GM12878 (cell line): ENCODE measurements at regions not wholly inside any gene's neighbourhood (a gene's known extent, or its start where the extent isn't known, plus 50 kb on each side); places are given as distances from the start of the nearest gene placed in this dataset.
A peak's percentile ranks its signal among the peaks of the same experiment; 100 is the strongest.

Source experiments
- ATAC-seq: fragments of 200-7000 bp; cut with Tn5 transposase; 3 replicates; pipeline ENCODE4 v1.9.1; 2020; ENCODE audit warnings: mild to moderate bottlenecking, moderate library complexity
- BruUV-seq: library from RNA; stranded (reverse); fragments of 400-500 nt; replicated peaks from 2 replicates; lab custom pipeline; 2021; lab: Mats Ljungman, UMichigan
- CTCF ChIA-PET: fragments of 300-600 bp; sonication (Branson Sonifier 250); formaldehyde crosslinking; extraction: SDS; loops from one replicate; lab custom pipeline; 2021; ENCODE audit warnings: inconsistent platforms; lab: Yijun Ruan, JAX
- POLR2A ChIA-PET: fragments of 350-600 bp; formaldehyde crosslinking; extraction: SDS; loops from one replicate; lab custom pipeline; 2021; ENCODE audit warnings: inconsistent platforms; lab: Charles Lee
- RAD21 ChIA-PET: fragments of 300-600 bp; sonication (Branson Sonifier 250); formaldehyde crosslinking; loops from one replicate; lab custom pipeline; 2023; ENCODE audit warnings: antibody characterized with exemption; ENCODE audit not compliant: unreplicated experiment; lab: Charles Lee
- SMC1A ChIA-PET: fragments of 300-600 bp; sonication (Branson Sonifier 250); formaldehyde crosslinking; loops from one replicate; lab custom pipeline; 2023; ENCODE audit not compliant: unreplicated experiment, uncharacterized antibody; lab: Charles Lee
- DNase-seq: peaks from one replicate; pipeline ENCODE4 v3.0.0-alpha.2; 2011; ENCODE audit warnings: low read depth, low spot score
- FAIRE-seq: peaks from 3 replicates; lab custom pipeline; 2011; peaks lifted over from hg19 to GRCh38; lab: Jason Lieb, UNC
- H2AFZ ChIP-seq: 2 replicates; pipeline ENCODE4 v1.6.0; 2011; ENCODE audit warnings: low read depth, low read length, control low read depth; ENCODE audit not compliant: control insufficient read depth
- H3K27ac ChIP-seq: 2 replicates; pipeline ENCODE4 v1.5.1; 2011; ENCODE audit warnings: control low read depth; ENCODE audit not compliant: control insufficient read depth, insufficient read depth
- H3K27me3 ChIP-seq, 2 experiments: replicated peaks in 1 of 2; 2 replicates each; pipeline versions ENCODE4 v1.6.0 to v1.6.1; 2011; ENCODE audit warnings: low read length in 1 of 2; ENCODE audit not compliant: control insufficient read depth in 2 of 2, insufficient read depth in 2 of 2
- H3K36me3 ChIP-seq, 2 experiments: 2 replicates each; pipeline ENCODE4 v1.5.1; 2011; ENCODE audit warnings: low read length in 1 of 2; ENCODE audit not compliant: control insufficient read depth in 2 of 2, insufficient read depth in 2 of 2
- H3K4me1 ChIP-seq: 2 replicates; pipeline ENCODE4 v1.6.1; 2011; ENCODE audit warnings: mild to moderate bottlenecking, low read length, moderate library complexity, mixed read lengths; ENCODE audit not compliant: control insufficient read depth, insufficient read depth
- H3K4me2 ChIP-seq: 2 replicates; pipeline ENCODE4 v1.6.0; 2011; ENCODE audit warnings: control low read depth; ENCODE audit not compliant: control insufficient read depth, insufficient read depth
- H3K4me3 ChIP-seq: fragments of 200-600 bp; sonication (generic); 2 replicates; pipeline ENCODE4 v1.5.1; 2016
- H3K79me2 ChIP-seq: 2 replicates; pipeline ENCODE4 v1.6.0; 2011; ENCODE audit warnings: low read length; ENCODE audit not compliant: control insufficient read depth, insufficient read depth
- H3K9ac ChIP-seq: 2 replicates; pipeline ENCODE4 v1.8.0; 2011; ENCODE audit warnings: low read length, control low read depth, mixed read lengths; ENCODE audit not compliant: control insufficient read depth, insufficient read depth
- H3K9me3 ChIP-seq: replicated peaks from 3 replicates; pipeline ENCODE4 v1.5.1; 2011; ENCODE audit warnings: mild to moderate bottlenecking, low read length; ENCODE audit not compliant: control insufficient read depth, insufficient read depth
- H4K20me1 ChIP-seq: 2 replicates; pipeline ENCODE4 v1.6.0; 2011; ENCODE audit not compliant: control insufficient read depth, insufficient read depth
- BCL11A ChIP-seq: IDR thresholded peaks from 2 replicates; pipeline ENCODE4 v1.6.1; 2011; ENCODE audit warnings: low read depth, low read length
- ETV6 ChIP-seq, 2 experiments: fragments of 450-650 bp in 1 of 2; IDR thresholded peaks in 1 of 2; conservative IDR thresholded peaks in 1 of 2; 2 replicates each; pipeline ENCODE4 v1.6.1; 2014; ENCODE audit warnings: antibody characterized with exemption in 1 of 2, borderline replicate concordance in 1 of 2, low read depth in 1 of 2, mild to moderate bottlenecking in 1 of 2, moderate library complexity in 1 of 2
- FOXK2 ChIP-seq: fragments of 450-650 bp; IDR thresholded peaks from 2 replicates; pipeline ENCODE4 v1.6.1; 2017; ENCODE audit warnings: mild to moderate bottlenecking, moderate library complexity
- NFXL1 ChIP-seq: fragments of 450-650 bp; IDR thresholded peaks from 2 replicates; pipeline ENCODE4 v1.6.1; 2017; ENCODE audit warnings: antibody characterized with exemption, mild to moderate bottlenecking, borderline replicate concordance
- NFYA ChIP-seq: IDR thresholded peaks from 2 replicates; pipeline ENCODE4 v1.6.1; 2011; ENCODE audit warnings: low read depth, mild to moderate bottlenecking, low read length, improper control_type of control experiment, borderline replicate concordance
- SP1 ChIP-seq: IDR thresholded peaks from one replicate; pipeline ENCODE4 v1.6.1; 2011; ENCODE audit warnings: low read depth, low read length
- SRF ChIP-seq, 2 experiments: IDR thresholded peaks; 2 replicates each; pipeline ENCODE4 v1.6.1; 2011; ENCODE audit warnings: low read depth in 2 of 2, low read length in 2 of 2, mild to moderate bottlenecking in 1 of 2, moderate library complexity in 1 of 2
- USF1 ChIP-seq: IDR thresholded peaks from 2 replicates; pipeline ENCODE4 v1.6.1; 2011; ENCODE audit warnings: borderline replicate concordance, low read depth, mild to moderate bottlenecking, moderate library complexity, mixed read lengths, low read length; ENCODE audit not compliant: insufficient read depth; ENCODE audit errors: extremely low read length
- WRNIP1 ChIP-seq: IDR thresholded peaks from 2 replicates; pipeline ENCODE4 v1.6.1; 2011; ENCODE audit warnings: low read depth, low read length, improper control_type of control experiment, borderline replicate concordance
- WGBS: methylation state at CpG from one replicate; pipeline ENCODE4 v1.1.6; 2016; ENCODE audit warnings: low lambda C conversion rate; ENCODE audit not compliant: insufficient replicate concordance, insufficient coverage; ENCODE audit errors: missing lambda C conversion rate; 5-methylcytosine and 5-hydroxymethylcytosine counted together
- in situ Hi-C: fragments of 300-500 bp; cut with MboI; formaldehyde crosslinking; loops from 9 replicates; pipeline ENCODE4 v1.14.3; 2018; ENCODE audit warnings: mixed read lengths
- intact Hi-C: fragments of 100-400 bp; cut with micrococcal nuclease; formaldehyde crosslinking; loops from one replicate; pipeline ENCODE4 v1.14.2; 2022; ENCODE audit not compliant: unreplicated experiment
- TF ChIP-seq, protein P1 (sequence below): fragments of 450-650 bp; formaldehyde crosslinking; IDR thresholded peaks from 2 replicates; pipeline ENCODE4 v1.5.0; 2022; ENCODE audit warnings: mild to moderate bottlenecking, missing genetic modification characterization
- TF ChIP-seq, protein P2 (sequence below): IDR thresholded peaks from 2 replicates; pipeline ENCODE4 v1.6.1; 2011; ENCODE audit warnings: borderline replicate concordance, low read depth, mild to moderate bottlenecking, moderate library complexity, low read length; ENCODE audit not compliant: insufficient read depth, poor library complexity, severe bottlenecking

DNA sequence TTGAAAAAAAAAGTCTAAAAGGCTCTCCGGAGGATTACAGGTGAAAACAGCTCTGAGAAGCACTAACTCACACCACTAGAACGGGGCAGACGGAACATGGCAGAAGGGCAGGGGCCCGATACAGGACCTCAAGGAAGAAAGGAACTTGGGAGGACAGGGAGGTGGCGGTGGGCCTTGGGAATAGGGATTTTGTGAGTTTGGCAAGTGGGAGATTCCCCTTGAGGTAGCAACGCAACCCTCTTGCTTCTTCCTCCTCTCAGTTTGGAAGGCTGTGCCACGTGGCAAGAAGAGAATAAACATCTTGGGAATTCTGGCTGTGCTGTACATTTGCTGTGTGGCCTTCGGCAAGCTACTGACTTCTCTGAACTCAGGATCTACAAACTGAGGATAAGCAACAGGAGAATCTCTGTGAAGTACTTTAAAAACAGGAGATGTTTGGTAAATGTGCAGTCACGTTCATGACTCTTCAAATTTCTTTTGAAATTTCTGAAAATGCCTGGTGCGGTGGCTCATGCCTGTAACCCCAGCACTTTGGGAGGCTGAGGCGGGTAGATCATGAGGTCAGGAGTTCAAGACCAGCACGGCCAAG, 220.8 kb downstream of the BCAS1 start:
- Histone ChIP-seq H3K27ac (no peak overlapping the region), H2AFZ (no peak overlapping the region), H3K27me3 (no peaks in the 10 kb centered on the region), H3K36me3 (no peaks in the 10 kb centered on the region), H3K4me2 (no peak overlapping the region), H3K79me2 (no peaks in the 10 kb centered on the region), H3K4me1 (peaks cover 18% of the 10 kb centered on the region), H3K4me3 (no peak overlapping the region), H3K9me3 (no peaks in the 10 kb centered on the region), H4K20me1 (no peaks in the 10 kb centered on the region), H3K9ac (no peak overlapping the region)
- ATAC-seq (no peak), FAIRE-seq (no peak), DNase-seq (no peak)
- TF ChIP-seq, protein P1, sequence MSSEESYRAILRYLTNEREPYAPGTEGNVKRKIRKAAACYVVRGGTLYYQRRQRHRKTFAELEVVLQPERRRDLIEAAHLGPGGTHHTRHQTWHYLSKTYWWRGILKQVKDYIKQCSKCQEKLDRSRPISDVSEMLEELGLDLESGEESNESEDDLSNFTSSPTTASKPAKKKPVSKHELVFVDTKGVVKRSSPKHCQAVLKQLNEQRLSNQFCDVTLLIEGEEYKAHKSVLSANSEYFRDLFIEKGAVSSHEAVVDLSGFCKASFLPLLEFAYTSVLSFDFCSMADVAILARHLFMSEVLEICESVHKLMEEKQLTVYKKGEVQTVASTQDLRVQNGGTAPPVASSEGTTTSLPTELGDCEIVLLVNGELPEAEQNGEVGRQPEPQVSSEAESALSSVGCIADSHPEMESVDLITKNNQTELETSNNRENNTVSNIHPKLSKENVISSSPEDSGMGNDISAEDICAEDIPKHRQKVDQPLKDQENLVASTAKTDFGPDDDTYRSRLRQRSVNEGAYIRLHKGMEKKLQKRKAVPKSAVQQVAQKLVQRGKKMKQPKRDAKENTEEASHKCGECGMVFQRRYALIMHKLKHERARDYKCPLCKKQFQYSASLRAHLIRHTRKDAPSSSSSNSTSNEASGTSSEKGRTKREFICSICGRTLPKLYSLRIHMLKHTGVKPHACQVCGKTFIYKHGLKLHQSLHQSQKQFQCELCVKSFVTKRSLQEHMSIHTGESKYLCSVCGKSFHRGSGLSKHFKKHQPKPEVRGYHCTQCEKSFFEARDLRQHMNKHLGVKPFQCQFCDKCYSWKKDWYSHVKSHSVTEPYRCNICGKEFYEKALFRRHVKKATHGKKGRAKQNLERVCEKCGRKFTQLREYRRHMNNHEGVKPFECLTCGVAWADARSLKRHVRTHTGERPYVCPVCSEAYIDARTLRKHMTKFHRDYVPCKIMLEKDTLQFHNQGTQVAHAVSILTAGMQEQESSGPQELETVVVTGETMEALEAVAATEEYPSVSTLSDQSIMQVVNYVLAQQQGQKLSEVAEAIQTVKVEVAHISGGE (CRISPR knock-in tag) = no peak
- peak; percentile 83 for TF ChIP-seq NFXL1
- no peak for TF ChIP-seq NFYA
- no peak for TF ChIP-seq USF1
- no peak for TF ChIP-seq BCL11A
- no peak for TF ChIP-seq ETV6 (conservative IDR thresholded peaks at IDR 0.05 in 1 of 2, IDR thresholded peaks at IDR 0.05 in 1 of 2; ENCODE audit: borderline replicate concordance in 1 of 2, low read depth in 1 of 2)
- no peak for TF ChIP-seq FOXK2
- no peak for TF ChIP-seq SP1
- TF ChIP-seq, protein P2, sequence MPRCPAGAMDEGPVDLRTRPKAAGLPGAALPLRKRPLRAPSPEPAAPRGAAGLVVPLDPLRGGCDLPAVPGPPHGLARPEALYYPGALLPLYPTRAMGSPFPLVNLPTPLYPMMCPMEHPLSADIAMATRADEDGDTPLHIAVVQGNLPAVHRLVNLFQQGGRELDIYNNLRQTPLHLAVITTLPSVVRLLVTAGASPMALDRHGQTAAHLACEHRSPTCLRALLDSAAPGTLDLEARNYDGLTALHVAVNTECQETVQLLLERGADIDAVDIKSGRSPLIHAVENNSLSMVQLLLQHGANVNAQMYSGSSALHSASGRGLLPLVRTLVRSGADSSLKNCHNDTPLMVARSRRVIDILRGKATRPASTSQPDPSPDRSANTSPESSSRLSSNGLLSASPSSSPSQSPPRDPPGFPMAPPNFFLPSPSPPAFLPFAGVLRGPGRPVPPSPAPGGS = peak; percentile 3
- no peak for TF ChIP-seq WRNIP1
- TF ChIP-seq SRF (IDR thresholded peaks at IDR 0.05; ENCODE audit: low read depth in 2 of 2, low read length in 2 of 2) = no peak
- RAD21 ChIA-PET = interaction anchor here (1.0 to 1.5 kb wide), 3 partner anchors 51 to 192 kb away, joined by 3 to 4 read pairs (median 3); no protein-coding TSS in a partner anchor
- intact Hi-C loops = no loop called here
- CTCF ChIA-PET = interaction anchor here (0.7 to 1.5 kb wide), 4 partner anchors 11 to 81 kb away, joined by 3 to 4 read pairs (median 3); no protein-coding TSS in a partner anchor
- SMC1A ChIA-PET = interaction anchor here (1.0 to 7.6 kb wide), 8 partner anchors 9 to 101 kb away, joined by 3 to 133 read pairs (median 4); no protein-coding TSS in a partner anchor
- no TSS peak for BruUV-seq
- in situ Hi-C loops = loop anchor here (10.0 kb wide), 1 partner anchor 265 kb away; no protein-coding TSS in a partner anchor
- 94% methylated on average over 12 of the region's 12 CpGs for WGBS
- POLR2A ChIA-PET = interaction anchor here (0.6 to 1.3 kb wide), 5 partner anchors 10 to 19 kb away, joined by 3 to 8 read pairs (median 3); no protein-coding TSS in a partner anchor
